PC-3 (cell line): ENCODE measurements at regions not wholly inside any gene's neighbourhood (a gene's known extent, or its start where the extent isn't known, plus 50 kb on each side); places are given as distances from the start of the nearest gene placed in this dataset.

Experiments used
- ATAC-seq: fragments of 200-7000 bp; cut with Tn5 transposase; 2 replicates; pipeline ENCODE4 v1.9.1; 2020; ENCODE audit warnings: mild to moderate bottlenecking, moderate library complexity
- BruUV-seq: library from RNA; stranded (reverse); fragments of 400-500 nt; replicated peaks from 2 replicates; lab custom pipeline; 2021; lab: Mats Ljungman, UMichigan
- CTCF ChIA-PET: fragments of 300-600 bp; sonication (Branson Sonifier 250); formaldehyde crosslinking; loops from one replicate; lab custom pipeline; 2022; ENCODE audit warnings: antibody characterized with exemption; lab: Charles Lee
- POLR2A ChIA-PET: fragments of 300-600 bp; sonication (Branson Sonifier 250); formaldehyde crosslinking; loops from one replicate; lab custom pipeline; 2022; ENCODE audit warnings: antibody characterized with exemption; ENCODE audit not compliant: unreplicated experiment; lab: Charles Lee
- DNase-seq: peaks from one replicate; pipeline ENCODE4 v3.0.0-alpha.2; 2015
- H2AFZ ChIP-seq: fragments of 300-600 bp; sonication (generic); 2 replicates; pipeline ENCODE4 v1.6.0; 2016; ENCODE audit warnings: antibody characterized with exemption, low read length
- H3F3A ChIP-seq: fragments of 300-600 bp; sonication (generic); one replicate; pipeline ENCODE4 v1.6.0; 2017; ENCODE audit warnings: antibody characterized with exemption, low read length, control low read depth, mild to moderate bottlenecking; ENCODE audit not compliant: unreplicated experiment
- H3K27ac ChIP-seq: fragments of 300-600 bp; sonication (generic); 2 replicates; pipeline ENCODE4 v1.5.1; 2016; ENCODE audit warnings: mild to moderate bottlenecking, low read length
- H3K27me3 ChIP-seq: fragments of 300-600 bp; sonication (generic); 2 replicates; pipeline ENCODE4 v1.6.1; 2016; ENCODE audit warnings: low read length, mixed read lengths
- H3K36me3 ChIP-seq: fragments of 300-600 bp; sonication (generic); 2 replicates; pipeline ENCODE4 v1.6.1; 2016; ENCODE audit warnings: low read depth, mixed run types, low read length, mixed read lengths
- H3K4me1 ChIP-seq: fragments of 300-600 bp; sonication (generic); 2 replicates; pipeline ENCODE4 v1.5.1; 2016; ENCODE audit warnings: low read length; ENCODE audit not compliant: insufficient read depth
- H3K4me2 ChIP-seq: fragments of 300-600 bp; sonication (generic); 2 replicates; pipeline ENCODE4 v1.6.0; 2016; ENCODE audit warnings: low read length
- H3K4me3 ChIP-seq: fragments of 300-600 bp; sonication (generic); 2 replicates; pipeline ENCODE4 v1.5.1; 2016; ENCODE audit warnings: mild to moderate bottlenecking, low read length, mixed read lengths
- H3K79me2 ChIP-seq: fragments of 300-600 bp; sonication (generic); 2 replicates; pipeline ENCODE4 v1.6.1; 2017; ENCODE audit warnings: low read length, mixed read lengths
- H3K9ac ChIP-seq: fragments of 300-600 bp; sonication (generic); 2 replicates; pipeline ENCODE4 v1.6.0; 2016; ENCODE audit warnings: mild to moderate bottlenecking, low read length
- H3K9me2 ChIP-seq: fragments of 300-600 bp; sonication (generic); replicated peaks from 2 replicates; pipeline ENCODE4 v1.6.1; 2016; ENCODE audit warnings: mixed run types, low read length, mixed read lengths
- H3K9me3 ChIP-seq: fragments of 300-600 bp; sonication (generic); 2 replicates; pipeline ENCODE4 v1.6.1; 2016; ENCODE audit warnings: low read length, mixed read lengths
- H4K20me1 ChIP-seq: fragments of 300-600 bp; sonication (generic); 2 replicates; pipeline ENCODE4 v1.6.1; 2016; ENCODE audit warnings: low read length, mixed read lengths
- EZH2 ChIP-seq: fragments of 300-600 bp; sonication (generic); IDR thresholded peaks from one replicate; pipeline ENCODE4 v1.6.1; 2017; ENCODE audit warnings: antibody characterized with exemption, mild to moderate bottlenecking, low read length; ENCODE audit not compliant: unreplicated experiment
- EZH2phosphoT487 ChIP-seq: fragments of 300-600 bp; sonication (generic); IDR thresholded peaks from 2 replicates; pipeline ENCODE4 v1.6.1; 2018; ENCODE audit warnings: mild to moderate bottlenecking, antibody characterized with exemption, low read length, borderline replicate concordance
- intact Hi-C: fragments of 100-400 bp; cut with micrococcal nuclease; formaldehyde crosslinking; loops from 2 replicates; pipeline ENCODE4 v1.9.0; 2023
- TF ChIP-seq, protein P1 (sequence below): fragments of 300-600 bp; sonication (generic); conservative IDR thresholded peaks from 2 replicates; pipeline ENCODE4 v1.5.1; 2017; ENCODE audit warnings: antibody characterized with exemption, low read depth, mild to moderate bottlenecking, low read length

- CTCF ChIA-PET, result no interaction called here
- DNase-seq, result no peak
These were observed 262.3 kb upstream of the RASGRP1 start for GRCh38 chr15:38826880-38827279.

DNA sequence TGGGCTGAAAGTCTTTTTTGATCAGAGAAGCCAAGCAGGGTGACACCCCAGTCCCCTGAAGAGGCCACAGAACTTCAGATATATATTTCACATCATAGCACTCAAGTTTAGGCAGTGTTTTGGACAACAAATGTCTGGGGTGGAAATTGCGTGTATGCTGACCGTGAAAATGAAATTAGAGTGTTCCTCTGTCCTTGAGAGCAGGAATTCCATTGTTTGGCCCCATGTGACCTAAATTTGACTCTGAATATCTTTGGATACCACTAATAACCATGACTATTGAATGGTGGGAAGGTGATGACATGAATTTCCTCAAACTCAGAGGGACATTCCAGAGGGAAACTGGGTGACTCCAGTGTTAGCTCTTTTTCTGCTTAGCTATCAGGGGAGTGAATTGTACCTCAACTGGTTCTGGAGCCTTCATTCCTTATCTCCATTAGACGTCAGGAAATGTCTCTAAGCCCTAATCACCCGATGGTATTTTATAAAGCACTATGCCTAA is 263.5 kb upstream of the RASGRP1 start:
- ChIA-PET POLR2A (no interaction called here), CTCF (no interaction called here)
- no peak for TF ChIP-seq EZH2phosphoT487
- TF ChIP-seq, protein P1, sequence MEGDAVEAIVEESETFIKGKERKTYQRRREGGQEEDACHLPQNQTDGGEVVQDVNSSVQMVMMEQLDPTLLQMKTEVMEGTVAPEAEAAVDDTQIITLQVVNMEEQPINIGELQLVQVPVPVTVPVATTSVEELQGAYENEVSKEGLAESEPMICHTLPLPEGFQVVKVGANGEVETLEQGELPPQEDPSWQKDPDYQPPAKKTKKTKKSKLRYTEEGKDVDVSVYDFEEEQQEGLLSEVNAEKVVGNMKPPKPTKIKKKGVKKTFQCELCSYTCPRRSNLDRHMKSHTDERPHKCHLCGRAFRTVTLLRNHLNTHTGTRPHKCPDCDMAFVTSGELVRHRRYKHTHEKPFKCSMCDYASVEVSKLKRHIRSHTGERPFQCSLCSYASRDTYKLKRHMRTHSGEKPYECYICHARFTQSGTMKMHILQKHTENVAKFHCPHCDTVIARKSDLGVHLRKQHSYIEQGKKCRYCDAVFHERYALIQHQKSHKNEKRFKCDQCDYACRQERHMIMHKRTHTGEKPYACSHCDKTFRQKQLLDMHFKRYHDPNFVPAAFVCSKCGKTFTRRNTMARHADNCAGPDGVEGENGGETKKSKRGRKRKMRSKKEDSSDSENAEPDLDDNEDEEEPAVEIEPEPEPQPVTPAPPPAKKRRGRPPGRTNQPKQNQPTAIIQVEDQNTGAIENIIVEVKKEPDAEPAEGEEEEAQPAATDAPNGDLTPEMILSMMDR, result no peak
- TF ChIP-seq EZH2, result no peak
- Histone ChIP-seq H3F3A (no peaks in the 10 kb centered on the region), H3K4me3 (no peak overlapping the region), H3K36me3 (no peaks in the 10 kb centered on the region), H3K9ac (no peak overlapping the region), H3K9me3 (no peaks in the 10 kb centered on the region), H3K4me1 (no peaks in the 10 kb centered on the region), H4K20me1 (no peaks in the 10 kb centered on the region), H3K79me2 (no peaks in the 10 kb centered on the region), H2AFZ (no peak overlapping the region), H3K4me2 (no peak overlapping the region), H3K27me3 (no peaks in the 10 kb centered on the region), H3K9me2 (no peaks in the 10 kb centered on the region), H3K27ac (no peak overlapping the region)
- BruUV-seq, result no TSS peak
- no peak for DNase-seq
- no peak for ATAC-seq
- intact Hi-C loops, result no loop called here

More at GRCh38 chr15:38826880-38827279, 262.3 kb upstream of the RASGRP1 start:
- H3K9ac ChIP-seq, result no peak overlapping the region
- H3K9me3 ChIP-seq, result no peaks in the 10 kb centered on the region
- H3F3A ChIP-seq, result no peaks in the 10 kb centered on the region
- no peak overlapping the region for H3K4me2 ChIP-seq
- H3K4me3 ChIP-seq, result no peak overlapping the region
- H3K27ac ChIP-seq, result no peak overlapping the region
- intact Hi-C loops, result no loop called here
- H3K79me2 ChIP-seq, result no peaks in the 10 kb centered on the region
- POLR2A ChIA-PET, result no interaction called here
- no peak for ATAC-seq
- H3K36me3 ChIP-seq, result no peaks in the 10 kb centered on the region
- H2AFZ ChIP-seq, result no peak overlapping the region
- H3K27me3 ChIP-seq, result no peaks in the 10 kb centered on the region
- no peaks in the 10 kb centered on the region for H4K20me1 ChIP-seq
- no peak for TF ChIP-seq EZH2phosphoT487
- TF ChIP-seq, protein P1, result no peak
- TF ChIP-seq EZH2, result no peak
- no peaks in the 10 kb centered on the region for H3K9me2 ChIP-seq
- no TSS peak for BruUV-seq
- H3K4me1 ChIP-seq, result no peaks in the 10 kb centered on the region

DNA sequence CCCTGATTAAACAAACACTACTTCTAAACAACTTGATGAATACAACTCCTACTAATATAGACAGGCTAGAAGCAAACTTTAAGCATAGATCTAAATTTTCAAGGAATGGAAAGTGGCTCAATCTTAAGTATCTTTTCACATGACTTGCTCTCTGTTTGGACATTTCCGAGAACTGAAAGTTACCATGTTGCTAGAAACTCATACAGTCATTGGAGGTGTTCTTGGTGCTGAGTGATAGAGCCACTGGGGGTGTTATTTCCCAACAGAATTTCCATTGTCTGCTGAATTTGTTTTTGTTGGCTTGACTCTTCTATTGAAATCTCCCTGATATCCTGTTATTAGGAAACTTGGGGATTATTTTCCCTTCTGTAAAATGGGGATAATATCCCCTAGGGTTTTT is 264.5 kb upstream of the RASGRP1 start:
- no peaks in the 10 kb centered on the region for H3F3A ChIP-seq
- no peaks in the 10 kb centered on the region for H3K36me3 ChIP-seq
- no peaks in the 10 kb centered on the region for H4K20me1 ChIP-seq
- no peak overlapping the region for H3K27ac ChIP-seq
- POLR2A ChIA-PET, result no interaction called here
- H3K9me3 ChIP-seq, result no peaks in the 10 kb centered on the region
- no peaks in the 10 kb centered on the region for H3K4me1 ChIP-seq
- BruUV-seq, result no TSS peak
- H3K9ac ChIP-seq, result no peak overlapping the region
- ATAC-seq, result no peak
- TF ChIP-seq EZH2 (no peak), EZH2phosphoT487 (no peak)
- TF ChIP-seq, protein P1, result no peak
- no peaks in the 10 kb centered on the region for H3K27me3 ChIP-seq
- no peak overlapping the region for H3K4me2 ChIP-seq
- H3K9me2 ChIP-seq, result no peaks in the 10 kb centered on the region
- intact Hi-C loops, result no loop called here
- H3K4me3 ChIP-seq, result no peak overlapping the region
- CTCF ChIA-PET, result no interaction called here
- H3K79me2 ChIP-seq, result no peaks in the 10 kb centered on the region
- H2AFZ ChIP-seq, result no peak overlapping the region
- no peak for DNase-seq
